ENCODE measurements at regions not wholly inside any gene's neighbourhood (a gene's known extent, or its start where the extent isn't known, plus 50 kb on each side); places are given as distances from the start of the nearest gene placed in this dataset.

GRCh38 chr2:226184540-226184939 is 615.1 kb downstream of the IRS1 start:
- no peaks in the 10 kb centered on the region for H3K27me3 Mint-ChIP-seq (ENCODE audit: low read depth)
- H3K36me3 Mint-ChIP-seq (ENCODE audit: low read depth): peaks cover 2% of the 10 kb centered on the region
- peaks cover 32% of the 10 kb centered on the region for H3K4me1 Mint-ChIP-seq
- TF ChIP-seq, protein P1, sequence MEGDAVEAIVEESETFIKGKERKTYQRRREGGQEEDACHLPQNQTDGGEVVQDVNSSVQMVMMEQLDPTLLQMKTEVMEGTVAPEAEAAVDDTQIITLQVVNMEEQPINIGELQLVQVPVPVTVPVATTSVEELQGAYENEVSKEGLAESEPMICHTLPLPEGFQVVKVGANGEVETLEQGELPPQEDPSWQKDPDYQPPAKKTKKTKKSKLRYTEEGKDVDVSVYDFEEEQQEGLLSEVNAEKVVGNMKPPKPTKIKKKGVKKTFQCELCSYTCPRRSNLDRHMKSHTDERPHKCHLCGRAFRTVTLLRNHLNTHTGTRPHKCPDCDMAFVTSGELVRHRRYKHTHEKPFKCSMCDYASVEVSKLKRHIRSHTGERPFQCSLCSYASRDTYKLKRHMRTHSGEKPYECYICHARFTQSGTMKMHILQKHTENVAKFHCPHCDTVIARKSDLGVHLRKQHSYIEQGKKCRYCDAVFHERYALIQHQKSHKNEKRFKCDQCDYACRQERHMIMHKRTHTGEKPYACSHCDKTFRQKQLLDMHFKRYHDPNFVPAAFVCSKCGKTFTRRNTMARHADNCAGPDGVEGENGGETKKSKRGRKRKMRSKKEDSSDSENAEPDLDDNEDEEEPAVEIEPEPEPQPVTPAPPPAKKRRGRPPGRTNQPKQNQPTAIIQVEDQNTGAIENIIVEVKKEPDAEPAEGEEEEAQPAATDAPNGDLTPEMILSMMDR (conservative IDR thresholded peaks at IDR 0.05): no peak
- DNase-seq (ENCODE audit: low read depth, low spot score): no peak
- H3K9me3 Mint-ChIP-seq: peaks cover 11% of the 10 kb centered on the region
- H3K4me3 Mint-ChIP-seq: no peak overlapping the region
- H3K27ac Mint-ChIP-seq (ENCODE audit: unreplicated experiment): no peak overlapping the region

GRCh38 chr2:226183550-226183949 is 616.1 kb downstream of the IRS1 start:
- H3K27me3 Mint-ChIP-seq (ENCODE audit: low read depth): no peaks in the 10 kb centered on the region
- H3K4me1 Mint-ChIP-seq: peaks cover 32% of the 10 kb centered on the region
- peaks cover 3% of the 10 kb centered on the region for H3K36me3 Mint-ChIP-seq (ENCODE audit: low read depth)
- no peak for DNase-seq (ENCODE audit: low read depth, low spot score)
- no peak overlapping the region for H3K4me3 Mint-ChIP-seq
- TF ChIP-seq, protein P1 (conservative IDR thresholded peaks at IDR 0.05): no peak
- no peak overlapping the region for H3K27ac Mint-ChIP-seq (ENCODE audit: unreplicated experiment)
- H3K9me3 Mint-ChIP-seq: peaks cover 9% of the 10 kb centered on the region

- Mint-ChIP-seq H3K36me3 (ENCODE audit: low read depth) (peaks cover 8% of the 10 kb centered on the region), H3K9me3 (peaks cover 14% of the 10 kb centered on the region), H3K4me1 (peaks cover 32% of the 10 kb centered on the region), H3K27ac (ENCODE audit: unreplicated experiment) (no peak overlapping the region), H3K27me3 (ENCODE audit: low read depth) (no peaks in the 10 kb centered on the region), H3K4me3 (no peak overlapping the region)
- no peak for DNase-seq (ENCODE audit: low read depth, low spot score)
- TF ChIP-seq, protein P1 (conservative IDR thresholded peaks at IDR 0.05): no peak
Observed at GRCh38 chr2:226183033-226183432, 616.6 kb downstream of the IRS1 start.

GRCh38 chr2:226181909-226182308 is 617.7 kb downstream of the IRS1 start:
- DNase-seq (ENCODE audit: low read depth, low spot score): no peak
- Mint-ChIP-seq H3K36me3 (ENCODE audit: low read depth) (peaks cover 8% of the 10 kb centered on the region), H3K4me3 (no peak overlapping the region), H3K4me1 (peaks cover 24% of the 10 kb centered on the region), H3K9me3 (peaks cover 15% of the 10 kb centered on the region), H3K27me3 (ENCODE audit: low read depth) (no peaks in the 10 kb centered on the region), H3K27ac (ENCODE audit: unreplicated experiment) (no peak overlapping the region)
- TF ChIP-seq, protein P1 (conservative IDR thresholded peaks at IDR 0.05): no peak

GRCh38 chr2:226180281-226180884 is 619.2 kb downstream of the IRS1 start:
- no peak for DNase-seq (ENCODE audit: low read depth, low spot score)
- H3K27ac Mint-ChIP-seq (ENCODE audit: unreplicated experiment): no peak overlapping the region
- peaks cover 21% of the 10 kb centered on the region for H3K9me3 Mint-ChIP-seq
- peaks cover 8% of the 10 kb centered on the region for H3K36me3 Mint-ChIP-seq (ENCODE audit: low read depth)
- H3K27me3 Mint-ChIP-seq (ENCODE audit: low read depth): no peaks in the 10 kb centered on the region
- H3K4me3 Mint-ChIP-seq: no peak overlapping the region
- H3K4me1 Mint-ChIP-seq: peaks cover 15% of the 10 kb centered on the region
- TF ChIP-seq, protein P1 (conservative IDR thresholded peaks at IDR 0.05): no peak
